DND-41 (cell line): ENCODE measurements at regions not wholly inside any gene's neighbourhood (a gene's known extent, or its start where the extent isn't known, plus 50 kb on each side); places are given as distances from the start of the nearest gene placed in this dataset.

Experiments
- EZH2 ChIP-seq: IDR thresholded peaks from 3 replicates; pipeline ENCODE4 v1.6.1; 2012; ENCODE audit warnings: borderline replicate concordance, low read depth, mild to moderate bottlenecking, moderate library complexity, low read length, inconsistent platforms; ENCODE audit not compliant: severe bottlenecking
- TF ChIP-seq, protein P1 (sequence below): IDR thresholded peaks from 2 replicates; pipeline ENCODE4 v1.5.1; 2012; ENCODE audit warnings: borderline replicate concordance, low read length, moderate library complexity, mild to moderate bottlenecking; ENCODE audit not compliant: poor library complexity, severe bottlenecking; ENCODE audit errors: extremely low read depth

DNA sequence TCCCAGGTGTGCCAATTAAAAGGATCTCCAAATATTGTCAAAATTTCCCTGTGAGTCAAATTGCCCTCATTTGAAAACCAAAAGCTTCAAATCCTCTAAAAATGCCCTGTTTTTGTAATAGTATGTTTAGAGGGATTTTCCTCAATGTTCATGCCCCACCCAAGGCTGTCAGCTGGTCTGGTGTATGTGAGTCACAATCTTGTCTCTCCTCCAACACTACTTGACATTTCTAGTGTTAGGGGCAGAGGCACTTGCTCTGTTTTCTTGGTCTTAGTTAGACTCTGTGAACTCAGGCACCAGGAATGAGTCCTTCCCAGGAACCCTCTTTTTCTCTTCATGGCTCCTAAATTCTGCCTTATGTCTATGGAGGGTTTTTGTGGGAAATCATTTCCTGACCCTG is 634.8 kb downstream of the KCNJ2 start:
- TF ChIP-seq, protein P1, sequence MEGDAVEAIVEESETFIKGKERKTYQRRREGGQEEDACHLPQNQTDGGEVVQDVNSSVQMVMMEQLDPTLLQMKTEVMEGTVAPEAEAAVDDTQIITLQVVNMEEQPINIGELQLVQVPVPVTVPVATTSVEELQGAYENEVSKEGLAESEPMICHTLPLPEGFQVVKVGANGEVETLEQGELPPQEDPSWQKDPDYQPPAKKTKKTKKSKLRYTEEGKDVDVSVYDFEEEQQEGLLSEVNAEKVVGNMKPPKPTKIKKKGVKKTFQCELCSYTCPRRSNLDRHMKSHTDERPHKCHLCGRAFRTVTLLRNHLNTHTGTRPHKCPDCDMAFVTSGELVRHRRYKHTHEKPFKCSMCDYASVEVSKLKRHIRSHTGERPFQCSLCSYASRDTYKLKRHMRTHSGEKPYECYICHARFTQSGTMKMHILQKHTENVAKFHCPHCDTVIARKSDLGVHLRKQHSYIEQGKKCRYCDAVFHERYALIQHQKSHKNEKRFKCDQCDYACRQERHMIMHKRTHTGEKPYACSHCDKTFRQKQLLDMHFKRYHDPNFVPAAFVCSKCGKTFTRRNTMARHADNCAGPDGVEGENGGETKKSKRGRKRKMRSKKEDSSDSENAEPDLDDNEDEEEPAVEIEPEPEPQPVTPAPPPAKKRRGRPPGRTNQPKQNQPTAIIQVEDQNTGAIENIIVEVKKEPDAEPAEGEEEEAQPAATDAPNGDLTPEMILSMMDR = no peak
- no peak for TF ChIP-seq EZH2
